Keratinocyte (primary cell): ENCODE measurements at regions not wholly inside any gene's neighbourhood (a gene's known extent, or its start where the extent isn't known, plus 50 kb on each side); places are given as distances from the start of the nearest gene placed in this dataset.

ENCODE experiments used
- DNase-seq: peaks from one replicate; pipeline ENCODE4 v3.0.0-alpha.2; 2011; ENCODE audit warnings: low read depth, missing footprints, low spot score
- FAIRE-seq: peaks from 2 replicates; lab custom pipeline; 2011; peaks lifted over from hg19 to GRCh38; lab: Jason Lieb, UNC
- H2AFZ ChIP-seq: 2 replicates; pipeline ENCODE4 v1.6.0; 2012; ENCODE audit warnings: low read length, control low read depth, inconsistent platforms; ENCODE audit not compliant: control insufficient read depth
- H3K27ac ChIP-seq: 2 replicates; pipeline ENCODE4 v1.5.1; 2011; ENCODE audit warnings: low read length; ENCODE audit not compliant: control insufficient read depth, insufficient read depth
- H3K27me3 ChIP-seq: 3 replicates; pipeline ENCODE4 v1.6.0; 2011; ENCODE audit warnings: low read length; ENCODE audit not compliant: control insufficient read depth, insufficient read depth; ENCODE audit errors: extremely low read depth
- H3K36me3 ChIP-seq, 2 experiments: 2 replicates in 1 of 2; 3 replicates in 1 of 2; pipeline ENCODE4 v1.5.1; 2011; ENCODE audit warnings: low read length in 2 of 2, mild to moderate bottlenecking in 1 of 2; ENCODE audit not compliant: control insufficient read depth in 2 of 2, insufficient read depth in 2 of 2; ENCODE audit errors: extremely low read depth in 1 of 2
- H3K4me1 ChIP-seq: 3 replicates; pipeline ENCODE4 v1.5.1; 2011; ENCODE audit warnings: low read length; ENCODE audit not compliant: control insufficient read depth, insufficient read depth; ENCODE audit errors: extremely low read depth
- H3K4me2 ChIP-seq: 3 replicates; pipeline ENCODE4 v1.6.0; 2011; ENCODE audit warnings: low read depth, low read length; ENCODE audit not compliant: control insufficient read depth, insufficient read depth; ENCODE audit errors: extremely low read depth
- H3K4me3 ChIP-seq, 3 experiments: fragments of 200-600 bp in 1 of 3; sonication (generic) in 1 of 3; 2 replicates in 2 of 3; 3 replicates in 1 of 3; pipeline ENCODE4 v1.5.1; 2011 to 2016; ENCODE audit warnings: low read length in 3 of 3, mild to moderate bottlenecking in 3 of 3, control low read depth in 2 of 3, inconsistent platforms in 1 of 3, low read depth in 1 of 3, mixed read lengths in 1 of 3, mixed run types in 1 of 3, moderate library complexity in 1 of 3; ENCODE audit not compliant: control insufficient read depth in 2 of 3, insufficient read depth in 2 of 3; ENCODE audit errors: extremely low read depth in 1 of 3
- H3K79me2 ChIP-seq: 2 replicates; pipeline ENCODE4 v1.6.0; 2012; ENCODE audit warnings: low read length; ENCODE audit not compliant: control insufficient read depth, insufficient read depth
- H3K9ac ChIP-seq: 3 replicates; pipeline ENCODE4 v1.6.0; 2011; ENCODE audit warnings: low read length; ENCODE audit not compliant: control insufficient read depth, insufficient read depth; ENCODE audit errors: extremely low read depth
- H3K9me1 ChIP-seq: 3 replicates; pipeline ENCODE4 v1.6.0; 2011; ENCODE audit warnings: low read length; ENCODE audit not compliant: control insufficient read depth, insufficient read depth; ENCODE audit errors: extremely low read depth
- H3K9me3 ChIP-seq: 2 replicates; pipeline ENCODE4 v1.5.1; 2012; ENCODE audit warnings: low read depth, low read length; ENCODE audit not compliant: control insufficient read depth
- H4K20me1 ChIP-seq: 3 replicates; pipeline ENCODE4 v1.6.0; 2011; ENCODE audit warnings: low read length; ENCODE audit not compliant: control insufficient read depth, insufficient read depth; ENCODE audit errors: extremely low read depth
- CTCF ChIP-seq, 3 experiments: IDR thresholded peaks in 1 of 3; conservative IDR thresholded peaks in 1 of 3; optimal IDR thresholded peaks in 1 of 3; 2 replicates in 2 of 3; 3 replicates in 1 of 3; pipeline versions ENCODE3 to v1.5.1; 2011; ENCODE audit warnings: low read length in 3 of 3, mild to moderate bottlenecking in 3 of 3, moderate library complexity in 2 of 3, control low read depth in 1 of 3, inconsistent platforms in 1 of 3; ENCODE audit not compliant: insufficient read depth in 2 of 3; ENCODE audit errors: extremely low read depth in 1 of 3
- EZH2 ChIP-seq: IDR thresholded peaks from one replicate; pipeline ENCODE4 v1.6.1; 2012; ENCODE audit warnings: inconsistent platforms, mild to moderate bottlenecking, low read length, moderate library complexity
- dilution Hi-C: fragments of 300-500 bp; cut with MboI; formaldehyde crosslinking; loops from one replicate; pipeline ENCODE4 v1.7.0; 2020; ENCODE audit warnings: low sequenced_read_pairs; ENCODE audit not compliant: extremely low pct_ligation_motif_present

- H3K27me3 ChIP-seq = no peaks in the 10 kb centered on the region
- no peaks in the 10 kb centered on the region for H3K9me1 ChIP-seq
- H2AFZ ChIP-seq = no peak overlapping the region
- H3K9me3 ChIP-seq = no peaks in the 10 kb centered on the region
- H3K4me1 ChIP-seq = no peaks in the 10 kb centered on the region
- no peak overlapping the region for H3K4me2 ChIP-seq
- H3K4me3 ChIP-seq = no peak overlapping the region
- FAIRE-seq = no peak
- no peaks in the 10 kb centered on the region for H3K79me2 ChIP-seq
- DNase-seq = no peak
- no peak for TF ChIP-seq EZH2
- TF ChIP-seq CTCF (optimal IDR thresholded peaks at IDR 0.05 in 1 of 3, IDR thresholded peaks at IDR 0.05 in 1 of 3, conservative IDR thresholded peaks at IDR 0.05 in 1 of 3; ENCODE audit: extremely low read depth in 1 of 3, insufficient read depth in 2 of 3, low read length in 3 of 3) = no peak
- no peaks in the 10 kb centered on the region for H4K20me1 ChIP-seq
- no peak overlapping the region for H3K27ac ChIP-seq
- no peaks in the 10 kb centered on the region for H3K36me3 ChIP-seq
- dilution Hi-C loops = no loop called here
- H3K9ac ChIP-seq = no peak overlapping the region
Observed at GRCh38 chr3:191982481-191982880, 521.5 kb downstream of the PYDC2 start.

DNA sequence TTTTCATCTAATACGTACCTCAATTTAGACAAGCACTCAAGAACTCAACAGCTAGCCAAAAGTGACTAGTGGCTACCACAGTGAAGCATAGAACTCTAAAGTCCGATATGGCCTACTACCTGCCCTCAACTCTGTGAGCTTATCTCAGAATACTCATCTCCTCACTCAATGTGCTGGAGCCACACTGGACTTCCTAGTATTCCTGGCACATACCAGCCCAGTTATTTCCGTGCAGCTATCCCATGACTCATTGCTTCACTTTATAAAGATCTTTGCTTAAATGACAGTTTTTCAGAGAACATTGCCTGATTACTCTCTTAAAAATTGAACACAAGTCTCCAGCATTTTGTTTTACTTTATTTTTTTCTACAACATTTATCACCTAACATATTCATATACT, 524.7 kb downstream of the PYDC2 start:
- FAIRE-seq (no peak), DNase-seq (no peak)
- no peaks in the 10 kb centered on the region for H3K9me3 ChIP-seq
- no peak overlapping the region for H3K4me2 ChIP-seq
- no peak overlapping the region for H2AFZ ChIP-seq
- H3K79me2 ChIP-seq = no peaks in the 10 kb centered on the region
- no peaks in the 10 kb centered on the region for H3K4me1 ChIP-seq
- H3K36me3 ChIP-seq = no peaks in the 10 kb centered on the region
- no peak for TF ChIP-seq EZH2
- no peak for TF ChIP-seq CTCF (optimal IDR thresholded peaks at IDR 0.05 in 1 of 3, IDR thresholded peaks at IDR 0.05 in 1 of 3, conservative IDR thresholded peaks at IDR 0.05 in 1 of 3; ENCODE audit: extremely low read depth in 1 of 3, insufficient read depth in 2 of 3, low read length in 3 of 3)
- H3K9ac ChIP-seq = no peak overlapping the region
- no peaks in the 10 kb centered on the region for H3K9me1 ChIP-seq
- H4K20me1 ChIP-seq = no peaks in the 10 kb centered on the region
- dilution Hi-C loops = no loop called here
- no peaks in the 10 kb centered on the region for H3K27me3 ChIP-seq
- no peak overlapping the region for H3K27ac ChIP-seq
- no peak overlapping the region for H3K4me3 ChIP-seq
